Fibroblast of mammary gland (primary cell): ENCODE measurements at regions not wholly inside any gene's neighbourhood (a gene's known extent, or its start where the extent isn't known, plus 50 kb on each side); places are given as distances from the start of the nearest gene placed in this dataset.

Source experiments
- DNase-seq: peaks from one replicate; pipeline ENCODE4 v3.0.0-alpha.2; 2010; ENCODE audit warnings: low read depth
- H3K4me3 ChIP-seq: 2 replicates; pipeline ENCODE4 v1.5.1; 2011; ENCODE audit warnings: low read depth, mild to moderate bottlenecking, low read length, moderate library complexity; ENCODE audit not compliant: control insufficient read depth
- TF ChIP-seq, protein P1 (sequence below): conservative IDR thresholded peaks from 2 replicates; pipeline ENCODE4 v1.5.1; 2011; ENCODE audit warnings: low read depth, low read length, inconsistent platforms; ENCODE audit not compliant: control insufficient read depth, insufficient read depth

DNA sequence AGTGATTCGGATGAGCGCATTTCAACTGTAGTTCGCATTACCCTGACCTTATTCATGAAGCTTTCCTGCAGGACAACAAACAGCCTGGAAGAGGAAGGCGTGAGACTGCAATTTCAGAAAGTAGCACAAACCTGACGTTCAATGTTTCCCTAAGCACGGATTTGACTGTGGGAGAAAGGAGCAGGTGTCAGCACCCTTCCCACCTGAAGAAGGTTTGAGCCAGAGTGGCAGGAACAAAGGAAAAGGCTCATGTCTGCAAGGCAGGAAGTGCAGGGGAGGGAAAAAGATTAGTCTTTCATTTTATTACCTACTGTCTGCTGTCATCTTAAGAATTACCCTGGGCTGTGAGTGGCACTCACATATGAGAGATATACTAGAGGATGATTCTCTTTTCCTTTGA, 114.0 kb downstream of the MED10 start:
- H3K4me3 ChIP-seq: no peak overlapping the region
- TF ChIP-seq, protein P1, sequence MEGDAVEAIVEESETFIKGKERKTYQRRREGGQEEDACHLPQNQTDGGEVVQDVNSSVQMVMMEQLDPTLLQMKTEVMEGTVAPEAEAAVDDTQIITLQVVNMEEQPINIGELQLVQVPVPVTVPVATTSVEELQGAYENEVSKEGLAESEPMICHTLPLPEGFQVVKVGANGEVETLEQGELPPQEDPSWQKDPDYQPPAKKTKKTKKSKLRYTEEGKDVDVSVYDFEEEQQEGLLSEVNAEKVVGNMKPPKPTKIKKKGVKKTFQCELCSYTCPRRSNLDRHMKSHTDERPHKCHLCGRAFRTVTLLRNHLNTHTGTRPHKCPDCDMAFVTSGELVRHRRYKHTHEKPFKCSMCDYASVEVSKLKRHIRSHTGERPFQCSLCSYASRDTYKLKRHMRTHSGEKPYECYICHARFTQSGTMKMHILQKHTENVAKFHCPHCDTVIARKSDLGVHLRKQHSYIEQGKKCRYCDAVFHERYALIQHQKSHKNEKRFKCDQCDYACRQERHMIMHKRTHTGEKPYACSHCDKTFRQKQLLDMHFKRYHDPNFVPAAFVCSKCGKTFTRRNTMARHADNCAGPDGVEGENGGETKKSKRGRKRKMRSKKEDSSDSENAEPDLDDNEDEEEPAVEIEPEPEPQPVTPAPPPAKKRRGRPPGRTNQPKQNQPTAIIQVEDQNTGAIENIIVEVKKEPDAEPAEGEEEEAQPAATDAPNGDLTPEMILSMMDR: no peak
- DNase-seq: no peak

DNA sequence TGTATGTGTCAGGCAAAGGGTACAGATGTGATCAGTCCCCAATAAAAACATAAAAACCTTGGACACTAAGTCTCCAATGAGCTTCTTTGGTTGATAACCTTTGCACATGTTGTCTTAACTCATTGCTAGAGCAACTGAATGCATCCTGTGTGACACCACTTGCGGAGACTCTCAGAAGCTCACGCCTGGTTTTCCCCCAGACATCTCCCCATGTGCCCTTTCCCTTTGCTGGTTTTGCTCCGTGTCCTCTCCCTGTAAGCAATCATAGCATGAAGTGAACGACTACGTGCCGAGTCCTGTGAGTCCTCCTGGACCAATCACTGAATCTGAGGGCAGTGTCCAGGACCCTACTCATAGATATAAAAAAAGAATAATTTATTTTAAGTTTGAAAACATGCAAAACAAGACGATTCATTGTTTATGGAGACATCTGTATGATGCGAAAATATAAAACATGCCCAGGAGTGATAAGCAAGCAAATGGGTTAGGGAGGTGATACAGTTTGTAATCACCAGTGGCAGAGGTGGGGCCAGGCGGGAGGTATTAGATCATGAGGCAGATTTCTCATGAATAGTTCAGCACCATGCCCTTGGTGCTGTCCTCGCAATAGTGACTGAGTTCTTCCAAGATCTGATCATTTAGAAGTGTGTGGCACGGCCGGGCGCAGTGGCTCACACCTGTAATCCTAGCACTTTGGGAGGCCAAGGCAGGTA, 115.5 kb downstream of the MED10 start:
- no peak for DNase-seq
- TF ChIP-seq, protein P1: no peak
- no peak overlapping the region for H3K4me3 ChIP-seq

DNA sequence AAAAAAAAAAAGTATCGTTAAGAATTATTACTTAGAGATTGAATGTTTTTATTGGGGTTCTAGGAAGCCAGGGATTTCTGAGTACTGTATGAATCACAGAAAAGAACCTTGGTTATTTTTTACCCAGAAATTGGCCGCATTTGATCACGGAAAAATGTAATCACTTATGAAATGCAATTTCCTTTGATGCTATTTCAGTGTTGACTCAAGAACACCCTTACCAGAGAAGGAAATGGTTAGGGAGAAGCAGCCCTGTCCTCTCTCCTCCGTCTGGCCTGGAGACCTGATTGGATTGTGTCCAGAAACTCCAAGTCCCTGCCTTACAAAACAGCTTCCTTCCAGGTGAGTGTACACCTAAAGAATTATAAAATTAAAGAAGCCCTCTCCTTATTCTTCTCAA, 116.7 kb downstream of the MED10 start:
- TF ChIP-seq, protein P1: no peak
- no peak for DNase-seq
- H3K4me3 ChIP-seq: no peak overlapping the region

DNA sequence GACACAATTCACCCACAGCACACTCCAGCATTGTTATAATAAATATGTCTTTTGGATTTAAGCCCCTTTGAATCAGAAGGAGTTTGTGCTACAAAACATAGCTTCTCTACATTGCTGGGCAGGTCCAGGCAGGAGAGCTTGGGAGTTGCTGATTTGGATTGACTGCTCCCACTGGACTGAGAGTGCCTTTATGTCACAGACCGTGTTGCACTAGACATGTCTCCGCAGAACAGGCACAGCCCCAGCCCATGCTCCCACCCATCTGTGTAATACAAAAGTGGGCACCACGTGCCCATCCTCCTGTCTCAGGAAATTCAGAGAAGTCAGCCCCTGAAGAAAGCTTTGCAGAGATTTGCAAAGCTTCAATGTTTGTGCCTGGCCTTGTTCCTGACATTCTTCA, 117.1 kb downstream of the MED10 start:
- TF ChIP-seq, protein P1: no peak
- no peak for DNase-seq
- no peak overlapping the region for H3K4me3 ChIP-seq

DNA sequence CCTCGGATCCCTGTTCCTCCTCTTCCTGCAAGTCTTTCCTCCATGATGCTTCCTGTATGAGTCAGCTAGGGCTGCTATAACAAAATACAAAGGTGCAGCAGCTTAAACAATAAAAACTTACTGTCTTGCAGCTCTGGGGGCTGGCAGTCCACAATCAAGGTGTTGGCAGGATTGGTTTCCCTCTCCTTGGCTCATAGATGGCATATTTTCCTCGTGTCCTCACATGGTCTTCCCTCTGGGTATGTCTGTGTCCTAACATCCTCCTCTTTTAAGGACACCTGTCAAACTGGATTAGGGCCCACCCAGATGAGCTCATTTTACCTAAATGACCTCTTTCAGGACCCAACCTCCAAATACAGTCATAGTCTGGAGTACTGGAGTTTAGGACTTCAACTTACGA, 117.5 kb downstream of the MED10 start:
- no peak overlapping the region for H3K4me3 ChIP-seq
- DNase-seq: no peak
- TF ChIP-seq, protein P1: no peak

DNA sequence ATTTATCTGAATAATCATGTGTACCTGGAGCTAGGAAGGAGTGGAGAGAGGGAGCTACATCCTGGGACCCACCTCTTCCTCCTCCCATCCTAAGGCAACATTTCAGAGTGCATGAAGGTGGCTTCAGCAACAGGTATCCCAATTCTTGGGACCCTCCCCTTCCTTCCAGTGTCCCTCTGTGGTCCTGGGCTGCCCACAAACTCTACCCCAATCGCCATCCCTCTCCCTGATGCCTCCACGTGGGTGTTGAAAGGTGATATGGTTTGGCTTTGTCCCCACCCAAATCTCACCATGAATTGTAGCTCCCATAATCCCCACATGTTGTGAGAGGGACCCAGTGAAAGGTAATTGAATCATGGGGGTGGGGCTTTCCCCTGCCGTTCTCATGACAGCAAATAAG, 121.4 kb downstream of the MED10 start:
- H3K4me3 ChIP-seq: no peak overlapping the region
- no peak for DNase-seq
- TF ChIP-seq, protein P1: no peak

DNA sequence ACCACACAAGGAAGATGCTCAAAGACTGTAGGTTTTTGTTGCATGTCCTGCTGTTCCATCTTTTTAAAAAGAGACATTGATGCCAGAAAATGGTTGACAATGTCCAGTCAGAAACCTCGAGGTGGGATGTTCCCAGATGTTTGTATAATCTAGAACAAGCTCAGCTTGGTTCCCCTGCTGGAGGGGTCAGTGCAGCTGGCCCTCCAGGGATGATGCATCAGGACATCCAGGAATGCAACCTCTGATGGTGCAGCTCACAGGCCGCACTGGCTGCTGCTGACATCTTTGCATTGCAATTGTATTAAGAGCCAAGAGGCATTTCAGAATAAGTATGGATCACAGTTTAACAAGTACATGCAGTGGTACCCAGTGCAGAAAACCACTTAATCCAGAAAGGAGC, 122.4 kb downstream of the MED10 start:
- TF ChIP-seq, protein P1: no peak
- no peak for DNase-seq
- no peak overlapping the region for H3K4me3 ChIP-seq
